Naive thymus-derived CD4-positive, alpha-beta T cell (primary cell): ENCODE measurements at regions not wholly inside any gene's neighbourhood (a gene's known extent, or its start where the extent isn't known, plus 50 kb on each side); places are given as distances from the start of the nearest gene placed in this dataset.

ENCODE experiments used
- ATAC-seq: fragments of 150-1000 bp; cut with Tn5 transposase; 2 replicates; pipeline ENCODE4 v1.10.0; 2021; ENCODE audit warnings: mild to moderate bottlenecking, moderate library complexity
- CTCF ChIA-PET: fragments of 350-600 bp; sonication (Branson Sonifier 250); formaldehyde crosslinking; loops from one replicate; lab custom pipeline; 2021; ENCODE audit warnings: antibody characterized with exemption; lab: Charles Lee
- POLR2A ChIA-PET: fragments of 350-600 bp; sonication (Branson Sonifier 250); formaldehyde crosslinking; loops from one replicate; lab custom pipeline; 2021; ENCODE audit warnings: antibody characterized with exemption, inconsistent platforms; lab: Charles Lee
- DNase-seq, 9 donors: peaks; one replicate each; pipeline versions ENCODE4 v3.0.0 to v3.0.0-alpha.2; 2020 to 2022; ENCODE audit warnings: mixed read lengths in 1 of 9
- H3K27ac ChIP-seq: one replicate; pipeline ENCODE4 v1.7.0; 2013; ENCODE audit warnings: mild to moderate bottlenecking, low read depth, low read length, moderate library complexity
- H3K27me3 ChIP-seq, 2 donors: one replicate each; pipeline ENCODE4 v1.7.0; 2013; ENCODE audit warnings: low read length in 2 of 2, mild to moderate bottlenecking in 2 of 2, moderate library complexity in 2 of 2; ENCODE audit not compliant: control insufficient read depth in 2 of 2, insufficient read depth in 2 of 2
- H3K36me3 ChIP-seq, 3 experiments: 1 replicate in 2 of 3; 2 replicates in 1 of 3; pipeline ENCODE4 v1.7.0; 2013; ENCODE audit warnings: low read length in 3 of 3, mild to moderate bottlenecking in 3 of 3, moderate library complexity in 1 of 3; ENCODE audit not compliant: insufficient read depth in 3 of 3, control insufficient read depth in 2 of 3
- H3K4me1 ChIP-seq, 2 donors: one replicate each; pipeline ENCODE4 v1.7.0; 2013; ENCODE audit warnings: low read length in 2 of 2, mild to moderate bottlenecking in 2 of 2, moderate library complexity in 1 of 2; ENCODE audit not compliant: control insufficient read depth in 2 of 2, insufficient read depth in 2 of 2
- H3K4me3 ChIP-seq: 2 replicates; pipeline ENCODE4 v1.7.0; 2013; ENCODE audit warnings: mild to moderate bottlenecking, low read length
- H3K9me3 ChIP-seq, 3 experiments: 1 replicate in 2 of 3; 2 replicates in 1 of 3; pipeline ENCODE4 v1.7.0; 2013; ENCODE audit warnings: low read length in 3 of 3; ENCODE audit not compliant: control insufficient read depth in 2 of 3
- H3K27ac Mint-ChIP-seq, 9 donors: one replicate each; pipeline ENCODE4 v1.8.0; 2020 to 2022; ENCODE audit warnings: mixed read lengths in 9 of 9, mild to moderate bottlenecking in 8 of 9, moderate library complexity in 5 of 9, inconsistent platforms in 2 of 9
- H3K27me3 Mint-ChIP-seq, 5 donors: one replicate each; pipeline ENCODE4 v1.8.0; 2021 to 2022; ENCODE audit warnings: mixed read lengths in 5 of 5, mild to moderate bottlenecking in 1 of 5
- H3K36me3 Mint-ChIP-seq, 5 donors: one replicate each; pipeline ENCODE4 v1.8.0; 2020 to 2022; ENCODE audit warnings: mixed read lengths in 5 of 5, mild to moderate bottlenecking in 3 of 5, inconsistent platforms in 1 of 5
- H3K4me1 Mint-ChIP-seq, 7 donors: one replicate each; pipeline ENCODE4 v1.8.0; 2020 to 2022; ENCODE audit warnings: mixed read lengths in 7 of 7, mild to moderate bottlenecking in 3 of 7, inconsistent platforms in 1 of 7
- H3K4me3 Mint-ChIP-seq, 10 donors: one replicate each; pipeline ENCODE4 v1.8.0; 2020 to 2022; ENCODE audit warnings: mild to moderate bottlenecking in 10 of 10, mixed read lengths in 10 of 10, moderate library complexity in 6 of 10, inconsistent platforms in 2 of 10
- H3K9me3 Mint-ChIP-seq, 11 donors: one replicate each; pipeline ENCODE4 v1.8.0; 2020 to 2022; ENCODE audit warnings: mixed read lengths in 11 of 11, mild to moderate bottlenecking in 4 of 11, inconsistent platforms in 1 of 11, moderate library complexity in 1 of 11
- intact Hi-C, 2 donors: fragments of 100-400 bp; cut with micrococcal nuclease; formaldehyde crosslinking; loops; one replicate each; pipeline ENCODE4 v1.15.1; 2023

DNA sequence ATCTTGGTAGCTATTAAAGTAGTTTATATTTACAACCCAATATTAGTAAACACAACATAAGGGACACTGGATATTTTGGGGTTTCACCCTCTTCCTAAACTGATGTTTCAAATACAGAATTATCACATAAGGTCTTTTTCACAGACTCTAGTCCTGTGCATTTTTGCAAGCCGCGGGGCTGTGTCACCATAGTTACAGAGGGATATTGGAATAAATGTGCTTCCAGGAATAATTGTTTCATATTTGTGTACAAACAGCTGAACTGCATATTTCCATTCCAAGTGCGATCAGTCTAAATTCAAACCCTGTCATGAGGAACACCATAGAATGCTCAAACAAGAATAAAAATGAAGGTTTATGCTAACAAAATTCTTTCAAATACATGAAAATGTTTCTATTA, 762.5 kb upstream of the ARGLU1 start:
- Histone ChIP-seq H3K4me3 (no peak overlapping the region), H3K27me3 (no peaks in the 10 kb centered on the region), H3K4me1 (no peaks in the 10 kb centered on the region), H3K36me3 (no peaks in the 10 kb centered on the region), H3K27ac (no peak overlapping the region), H3K9me3 (no peaks in the 10 kb centered on the region)
- intact Hi-C loops: no loop called here
- Mint-ChIP-seq H3K4me1 (no peaks in the 10 kb centered on the region), H3K4me3 (no peak overlapping the region), H3K27ac (no peak overlapping the region), H3K27me3 (no peaks in the 10 kb centered on the region), H3K36me3 (no peaks in the 10 kb centered on the region), H3K9me3 (peaks cover 0 to 20% (median 2%) of the 10 kb centered on the region in 11 donors)
- ATAC-seq (no peak), DNase-seq (no peak)
- POLR2A ChIA-PET: no interaction called here
- CTCF ChIA-PET: no interaction called here

DNA sequence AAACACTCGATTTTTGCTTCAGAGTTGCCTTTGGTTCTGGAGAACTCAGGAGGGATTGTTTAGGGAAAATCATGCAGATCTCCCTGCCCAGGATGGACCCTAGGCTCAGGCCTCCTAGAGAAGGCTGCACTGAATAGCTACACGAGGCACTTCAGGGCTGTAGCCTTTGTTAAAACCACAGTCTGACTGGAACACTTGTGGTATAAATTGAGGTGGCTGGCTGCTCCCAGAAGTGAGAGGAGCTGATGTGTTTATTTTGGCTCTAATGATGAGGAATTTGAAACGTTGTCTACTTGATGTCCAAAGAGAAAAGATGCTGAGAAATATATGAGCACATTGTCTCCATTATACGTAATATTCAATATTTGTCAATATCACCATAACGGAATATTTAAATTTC, 762.1 kb upstream of the ARGLU1 start:
- no peaks in the 10 kb centered on the region for H3K9me3 ChIP-seq
- intact Hi-C loops: no loop called here
- ATAC-seq (no peak), DNase-seq (no peak)
- ChIA-PET POLR2A (no interaction called here), CTCF (no interaction called here)
- Mint-ChIP-seq H3K4me3 (no peak overlapping the region), H3K9me3 (peaks cover 0 to 15% (median 2%) of the 10 kb centered on the region in 11 donors), H3K4me1 (no peaks in the 10 kb centered on the region), H3K27me3 (no peaks in the 10 kb centered on the region), H3K27ac (no peak overlapping the region), H3K36me3 (no peaks in the 10 kb centered on the region)
- H3K27me3 ChIP-seq: no peaks in the 10 kb centered on the region
- H3K4me1 ChIP-seq: no peaks in the 10 kb centered on the region
- no peak overlapping the region for H3K4me3 ChIP-seq
- no peaks in the 10 kb centered on the region for H3K36me3 ChIP-seq
- H3K27ac ChIP-seq: no peak overlapping the region

DNA sequence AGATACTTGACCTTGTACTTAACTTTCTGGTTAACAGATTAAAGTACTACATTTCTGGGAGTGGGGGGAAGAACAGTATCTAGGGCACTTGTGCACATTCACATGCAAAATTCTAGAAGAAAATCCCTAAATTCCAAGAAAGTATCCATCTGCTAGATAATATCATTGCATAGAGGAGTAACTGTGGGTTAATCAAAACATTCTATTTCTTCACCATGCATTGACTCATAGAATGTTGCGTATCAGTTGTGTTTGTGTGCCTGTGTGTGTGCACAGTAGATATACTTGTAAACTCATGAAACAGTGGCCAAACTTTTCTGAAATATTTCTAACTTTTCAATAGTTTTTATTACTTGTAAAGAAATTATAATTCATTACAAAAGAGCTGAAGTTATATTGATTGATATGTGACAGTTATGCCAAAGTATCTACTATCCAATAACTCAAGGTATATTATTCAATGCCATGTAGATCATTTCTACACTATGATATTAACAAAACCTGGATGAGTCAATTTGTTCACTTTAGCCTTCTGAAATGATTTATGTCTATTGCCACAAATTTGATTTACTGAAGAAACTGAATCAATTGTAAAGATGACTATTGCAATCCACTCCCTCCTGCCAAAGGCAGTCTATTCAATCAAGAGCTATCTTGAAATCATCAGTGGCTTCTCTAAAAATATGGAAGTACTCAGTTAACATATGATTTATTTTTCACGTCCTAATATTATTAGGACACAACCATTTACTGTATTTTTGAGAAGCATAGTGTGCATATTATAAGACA, 756.7 kb upstream of the ARGLU1 start:
- no peaks in the 10 kb centered on the region for H3K9me3 ChIP-seq
- peaks cover 0 to 18% (median 0%) of the 10 kb centered on the region in 11 donors for H3K9me3 Mint-ChIP-seq
- no peaks in the 10 kb centered on the region for H3K4me1 Mint-ChIP-seq
- H3K4me3 ChIP-seq: no peak overlapping the region
- ChIA-PET CTCF (no interaction called here), POLR2A (no interaction called here)
- H3K27ac Mint-ChIP-seq: no peak overlapping the region
- H3K4me3 Mint-ChIP-seq: no peak overlapping the region
- H3K27ac ChIP-seq: no peak overlapping the region
- H3K27me3 Mint-ChIP-seq: no peaks in the 10 kb centered on the region
- no peak for DNase-seq
- no peaks in the 10 kb centered on the region for H3K36me3 ChIP-seq
- ATAC-seq: no peak
- H3K4me1 ChIP-seq: no peaks in the 10 kb centered on the region
- intact Hi-C loops: no loop called here
- no peaks in the 10 kb centered on the region for H3K36me3 Mint-ChIP-seq
- no peaks in the 10 kb centered on the region for H3K27me3 ChIP-seq

DNA sequence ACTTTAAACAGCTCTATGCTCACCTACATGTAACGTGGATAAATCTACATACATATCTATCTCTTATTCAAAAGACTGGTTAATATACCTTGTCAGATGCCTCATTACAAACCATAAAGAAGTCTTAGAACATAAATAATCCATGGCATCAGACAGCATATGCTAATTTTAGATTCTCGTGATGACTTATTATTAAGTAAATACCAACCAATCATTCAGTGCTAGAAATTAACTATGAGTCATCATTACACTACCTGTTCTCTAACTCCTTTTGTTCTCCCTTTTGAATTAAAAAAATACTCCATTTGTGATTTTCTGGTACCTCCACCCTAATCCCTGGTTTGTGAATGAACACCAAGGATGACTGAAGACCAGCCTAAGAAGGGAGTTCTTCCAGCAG, 754.3 kb upstream of the ARGLU1 start:
- Histone ChIP-seq H3K4me1 (no peaks in the 10 kb centered on the region), H3K9me3 (no peaks in the 10 kb centered on the region), H3K36me3 (no peaks in the 10 kb centered on the region), H3K27ac (no peak overlapping the region), H3K4me3 (no peak overlapping the region), H3K27me3 (no peaks in the 10 kb centered on the region)
- H3K27ac Mint-ChIP-seq: no peak overlapping the region
- ChIA-PET POLR2A (no interaction called here), CTCF (no interaction called here)
- H3K9me3 Mint-ChIP-seq: peaks cover 0 to 16% (median 0%) of the 10 kb centered on the region in 11 donors
- no peaks in the 10 kb centered on the region for H3K27me3 Mint-ChIP-seq
- DNase-seq (no peak), ATAC-seq (no peak)
- no peaks in the 10 kb centered on the region for H3K36me3 Mint-ChIP-seq
- H3K4me3 Mint-ChIP-seq: no peak overlapping the region
- intact Hi-C loops: no loop called here
- no peaks in the 10 kb centered on the region for H3K4me1 Mint-ChIP-seq

DNA sequence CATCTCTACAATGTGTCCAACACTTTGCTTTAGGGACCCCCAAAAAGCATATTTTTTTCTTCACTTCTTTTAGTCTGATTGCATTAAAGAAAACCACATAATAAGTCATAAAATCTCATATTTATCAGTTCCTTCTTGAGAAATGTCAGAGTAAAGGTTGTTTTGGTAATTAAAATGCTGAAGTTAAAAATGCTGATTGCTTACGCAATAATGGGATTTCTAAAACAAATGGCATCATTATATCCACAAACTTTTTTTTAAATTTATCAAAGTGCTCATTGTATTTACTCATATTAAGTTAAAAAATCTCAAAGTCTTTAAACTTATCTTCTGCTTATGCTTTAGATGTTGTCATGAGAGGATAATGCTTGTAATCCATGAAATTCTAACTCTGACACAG, 737.2 kb upstream of the ARGLU1 start:
- ATAC-seq (no peak), DNase-seq (no peak)
- H3K27me3 Mint-ChIP-seq: no peaks in the 10 kb centered on the region
- no peak overlapping the region for H3K27ac ChIP-seq
- H3K4me3 ChIP-seq: no peak overlapping the region
- H3K27ac Mint-ChIP-seq: no peak overlapping the region
- H3K36me3 Mint-ChIP-seq: no peaks in the 10 kb centered on the region
- H3K4me1 Mint-ChIP-seq: no peaks in the 10 kb centered on the region
- H3K36me3 ChIP-seq: no peaks in the 10 kb centered on the region
- H3K4me3 Mint-ChIP-seq: no peak overlapping the region
- ChIA-PET POLR2A (no interaction called here), CTCF (no interaction called here)
- H3K9me3 Mint-ChIP-seq: peaks cover 0 to 10% (median 0%) of the 10 kb centered on the region in 11 donors
- intact Hi-C loops: no loop called here
- H3K9me3 ChIP-seq: no peaks in the 10 kb centered on the region
- H3K4me1 ChIP-seq: no peaks in the 10 kb centered on the region
- no peaks in the 10 kb centered on the region for H3K27me3 ChIP-seq

DNA sequence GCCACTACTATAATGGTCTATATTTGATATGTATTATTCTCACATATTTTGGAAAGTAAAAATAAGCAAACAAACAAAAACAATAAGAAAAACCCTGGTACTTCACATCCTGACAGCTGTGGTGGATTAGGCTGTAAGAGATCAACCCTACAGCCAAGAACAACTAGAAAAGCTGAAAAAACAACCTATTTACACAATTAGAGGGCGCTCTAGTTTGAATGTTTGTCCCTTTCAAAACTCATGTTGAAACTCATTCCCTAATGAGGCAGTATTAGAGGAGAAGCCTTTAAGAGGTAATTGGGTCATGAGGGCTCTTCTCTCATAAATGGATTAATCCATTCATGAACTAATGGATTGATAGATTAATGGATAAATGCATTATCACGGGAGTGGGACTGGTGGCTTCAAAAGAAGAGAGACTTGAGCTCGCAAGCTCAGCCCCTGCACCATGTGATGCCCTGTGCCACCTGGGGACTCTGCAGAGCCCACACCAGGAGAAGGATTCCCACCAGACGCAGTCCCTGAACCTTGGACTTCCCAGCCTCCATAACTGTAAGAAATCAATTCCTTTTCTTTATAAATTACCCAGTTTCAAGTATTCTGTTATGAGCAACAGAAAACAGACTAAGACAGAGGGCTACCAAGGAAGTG, 733.9 kb upstream of the ARGLU1 start:
- Mint-ChIP-seq H3K9me3 (peaks cover 0 to 4% (median 0%) of the 10 kb centered on the region in 11 donors), H3K4me1 (no peaks in the 10 kb centered on the region), H3K27ac (no peak overlapping the region), H3K36me3 (no peaks in the 10 kb centered on the region), H3K27me3 (no peaks in the 10 kb centered on the region), H3K4me3 (no peak overlapping the region)
- Histone ChIP-seq H3K4me1 (no peaks in the 10 kb centered on the region), H3K36me3 (no peaks in the 10 kb centered on the region), H3K27me3 (no peaks in the 10 kb centered on the region), H3K27ac (no peak overlapping the region), H3K4me3 (no peak overlapping the region), H3K9me3 (no peaks in the 10 kb centered on the region)
- ChIA-PET CTCF (no interaction called here), POLR2A (no interaction called here)
- DNase-seq (no peak), ATAC-seq (no peak)
- intact Hi-C loops: no loop called here

DNA sequence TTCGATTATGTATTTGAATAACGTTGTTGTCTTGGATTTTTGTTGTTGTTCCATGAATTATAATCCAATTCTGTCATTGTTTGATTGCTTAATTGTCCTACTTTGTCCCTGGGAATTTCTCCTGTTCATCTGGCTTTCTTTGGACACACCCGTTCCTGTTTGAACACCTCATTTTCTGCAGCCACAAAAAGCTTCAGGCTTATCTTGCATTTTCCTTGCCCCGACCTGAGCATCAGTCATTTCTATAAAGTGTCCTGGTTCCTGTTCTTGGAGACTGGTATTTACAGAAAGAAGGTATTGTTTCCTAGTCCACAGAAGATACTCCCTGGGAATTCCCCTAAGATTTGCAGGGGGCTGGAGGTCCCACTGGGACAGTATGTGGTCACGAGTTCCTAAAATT, 731.8 kb upstream of the ARGLU1 start:
- H3K36me3 Mint-ChIP-seq: no peaks in the 10 kb centered on the region
- CTCF ChIA-PET: no interaction called here
- intact Hi-C loops: no loop called here
- H3K27ac Mint-ChIP-seq: no peak overlapping the region
- H3K27me3 ChIP-seq: no peaks in the 10 kb centered on the region
- H3K4me3 Mint-ChIP-seq: no peak overlapping the region
- H3K9me3 ChIP-seq: no peaks in the 10 kb centered on the region
- DNase-seq (no peak), ATAC-seq (no peak)
- no peaks in the 10 kb centered on the region for H3K27me3 Mint-ChIP-seq
- H3K4me1 ChIP-seq: no peaks in the 10 kb centered on the region
- POLR2A ChIA-PET: no interaction called here
- H3K4me3 ChIP-seq: no peak overlapping the region
- H3K27ac ChIP-seq: no peak overlapping the region
- no peaks in the 10 kb centered on the region for H3K36me3 ChIP-seq
- H3K4me1 Mint-ChIP-seq: no peaks in the 10 kb centered on the region
- peaks cover 0 to 4% (median 0%) of the 10 kb centered on the region in 11 donors for H3K9me3 Mint-ChIP-seq
